Esophagus muscularis mucosa (tissue), 3 donors: ENCODE measurements at regions not wholly inside any gene's neighbourhood (a gene's known extent, or its start where the extent isn't known, plus 50 kb on each side); places are given as distances from the start of the nearest gene placed in this dataset.

Source experiments
- POLR2AphosphoS5 ChIP-seq, 2 donors: sonication (generic); formaldehyde crosslinking; IDR thresholded peaks; one replicate each; pipeline ENCODE4 v1.6.1; 2017; ENCODE audit warnings: antibody characterized with exemption in 2 of 2
- TF ChIP-seq, protein P1 (sequence below), 3 experiments: fragments of 200-600 bp in 2 of 3; fragments of 450-650 bp in 1 of 3; sonication (generic) in 2 of 3; IDR thresholded peaks; one replicate each; pipeline ENCODE4 v1.5.1; 2017 to 2019; ENCODE audit warnings: antibody characterized with exemption in 3 of 3, mild to moderate bottlenecking in 2 of 3, moderate library complexity in 1 of 3

DNA sequence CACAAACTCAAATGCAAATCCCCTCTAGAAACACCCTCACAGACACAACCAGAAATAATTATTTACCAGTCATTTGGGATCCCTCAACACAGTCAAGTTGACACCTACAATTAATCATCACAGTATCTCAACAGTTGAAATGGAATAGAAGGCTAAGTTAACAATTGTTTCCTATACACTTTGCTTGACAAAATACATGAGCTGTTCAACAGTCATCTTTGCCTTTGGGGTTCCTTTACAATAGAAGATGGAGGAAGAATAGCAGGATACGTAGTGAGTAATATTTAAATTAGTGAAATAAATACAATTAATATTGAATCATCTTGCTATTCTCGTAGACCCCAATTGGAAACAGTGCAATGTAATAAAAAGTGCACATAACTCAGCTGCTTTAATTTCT is 487.3 kb upstream of the ADAMTS5 start:
- TF ChIP-seq, protein P1, sequence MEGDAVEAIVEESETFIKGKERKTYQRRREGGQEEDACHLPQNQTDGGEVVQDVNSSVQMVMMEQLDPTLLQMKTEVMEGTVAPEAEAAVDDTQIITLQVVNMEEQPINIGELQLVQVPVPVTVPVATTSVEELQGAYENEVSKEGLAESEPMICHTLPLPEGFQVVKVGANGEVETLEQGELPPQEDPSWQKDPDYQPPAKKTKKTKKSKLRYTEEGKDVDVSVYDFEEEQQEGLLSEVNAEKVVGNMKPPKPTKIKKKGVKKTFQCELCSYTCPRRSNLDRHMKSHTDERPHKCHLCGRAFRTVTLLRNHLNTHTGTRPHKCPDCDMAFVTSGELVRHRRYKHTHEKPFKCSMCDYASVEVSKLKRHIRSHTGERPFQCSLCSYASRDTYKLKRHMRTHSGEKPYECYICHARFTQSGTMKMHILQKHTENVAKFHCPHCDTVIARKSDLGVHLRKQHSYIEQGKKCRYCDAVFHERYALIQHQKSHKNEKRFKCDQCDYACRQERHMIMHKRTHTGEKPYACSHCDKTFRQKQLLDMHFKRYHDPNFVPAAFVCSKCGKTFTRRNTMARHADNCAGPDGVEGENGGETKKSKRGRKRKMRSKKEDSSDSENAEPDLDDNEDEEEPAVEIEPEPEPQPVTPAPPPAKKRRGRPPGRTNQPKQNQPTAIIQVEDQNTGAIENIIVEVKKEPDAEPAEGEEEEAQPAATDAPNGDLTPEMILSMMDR (IDR thresholded peaks at IDR 0.05), result no peak
- no peak for TF ChIP-seq POLR2AphosphoS5 (IDR thresholded peaks at IDR 0.05)
